HG02970 (cell line): ENCODE measurements at regions not wholly inside any gene's neighbourhood (a gene's known extent, or its start where the extent isn't known, plus 50 kb on each side); places are given as distances from the start of the nearest gene placed in this dataset.

ENCODE experiments used
- ATAC-seq: cut with Tn5 transposase; IDR thresholded peaks from one replicate; pipeline ENCODE4 v1.9.1; 2021; ENCODE audit warnings: mild to moderate bottlenecking, moderate library complexity, moderate number of reproducible peaks; ENCODE audit not compliant: unreplicated experiment, low FRiP score

DNA sequence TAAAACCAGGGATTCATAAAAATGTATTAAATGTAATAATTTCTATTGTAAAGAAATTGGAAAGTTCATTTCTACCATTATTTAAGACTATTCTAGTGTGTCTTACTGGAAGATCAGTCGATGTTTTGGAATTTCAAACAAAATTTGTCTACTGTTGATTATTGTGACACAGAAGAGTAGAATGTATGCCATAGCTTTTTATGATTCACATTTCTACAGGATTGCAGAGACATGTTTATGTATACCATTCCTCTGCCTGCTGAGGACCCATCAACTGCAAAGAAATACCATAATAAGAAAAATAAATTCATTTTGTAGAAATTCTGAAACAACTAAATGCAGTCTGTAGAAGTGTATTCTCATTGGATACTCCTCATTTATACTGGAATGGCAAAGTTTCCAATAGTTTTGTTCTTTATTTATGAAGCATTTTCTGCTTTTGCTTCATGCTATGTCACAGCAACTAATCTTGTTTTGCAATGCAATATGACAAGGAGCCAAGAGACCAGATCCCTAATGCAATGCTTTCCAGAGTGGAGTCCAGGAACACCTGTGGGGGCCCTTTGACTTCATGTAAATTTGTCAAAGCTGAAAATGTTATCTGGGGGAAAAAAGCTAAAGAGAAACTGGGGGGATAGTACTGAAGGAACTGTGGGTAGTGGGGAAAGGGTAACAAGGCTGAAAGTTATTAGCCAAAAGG lies 172.9 kb upstream of the LRIG3 start:
- no peak for ATAC-seq

GRCh38 chr12:59088673-59089072 lies 168.4 kb upstream of the LRIG3 start:
- no peak for ATAC-seq

DNA sequence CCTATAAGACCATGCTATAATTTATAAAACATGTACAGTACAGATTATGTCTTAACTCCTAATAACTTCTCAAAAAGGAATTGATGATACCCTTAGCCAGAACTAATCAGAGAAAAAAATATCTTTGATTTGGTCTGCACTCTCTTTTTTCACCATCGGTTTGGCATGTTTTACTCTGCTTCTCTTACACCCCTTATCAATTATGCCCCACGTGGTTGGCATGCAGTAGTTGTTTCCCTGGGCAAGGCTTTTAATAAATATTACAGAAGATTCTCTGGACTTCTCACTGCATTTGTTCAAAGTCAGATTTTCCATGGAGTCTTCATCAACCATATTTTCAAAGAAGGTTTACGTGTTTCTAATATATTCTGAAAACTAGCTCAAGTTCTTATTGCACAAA lies 167.4 kb upstream of the LRIG3 start:
- ATAC-seq, result no peak

DNA sequence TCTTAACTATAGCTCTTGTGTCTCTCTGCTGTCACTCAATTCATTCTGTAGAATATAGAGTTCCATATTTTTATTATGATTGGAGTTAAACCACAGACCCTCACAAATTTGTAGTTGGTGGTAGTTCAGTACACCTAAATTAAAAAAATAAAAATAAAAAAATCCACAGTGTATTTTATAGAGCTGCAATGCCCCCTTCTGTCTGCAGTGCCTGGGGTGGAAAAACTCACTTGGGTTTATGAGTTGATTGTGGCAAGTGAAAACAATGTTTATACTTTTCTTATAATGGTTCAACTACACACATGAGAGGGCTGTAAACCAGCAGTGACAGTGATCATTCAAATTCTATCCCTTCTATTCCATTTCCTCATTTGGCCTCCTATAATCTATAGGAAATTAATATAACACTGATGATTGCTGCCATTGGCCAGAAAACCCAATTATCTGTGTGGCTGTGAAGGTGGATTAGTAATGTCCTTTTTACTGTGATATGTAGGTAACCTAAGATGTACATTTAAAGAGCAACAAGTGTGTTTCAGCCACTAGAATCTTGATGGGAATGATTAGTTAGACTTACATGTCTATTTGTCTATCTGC lies 166.9 kb upstream of the LRIG3 start:
- no peak for ATAC-seq

GRCh38 chr12:59086126-59086525 lies 165.8 kb upstream of the LRIG3 start:
- no peak for ATAC-seq

DNA sequence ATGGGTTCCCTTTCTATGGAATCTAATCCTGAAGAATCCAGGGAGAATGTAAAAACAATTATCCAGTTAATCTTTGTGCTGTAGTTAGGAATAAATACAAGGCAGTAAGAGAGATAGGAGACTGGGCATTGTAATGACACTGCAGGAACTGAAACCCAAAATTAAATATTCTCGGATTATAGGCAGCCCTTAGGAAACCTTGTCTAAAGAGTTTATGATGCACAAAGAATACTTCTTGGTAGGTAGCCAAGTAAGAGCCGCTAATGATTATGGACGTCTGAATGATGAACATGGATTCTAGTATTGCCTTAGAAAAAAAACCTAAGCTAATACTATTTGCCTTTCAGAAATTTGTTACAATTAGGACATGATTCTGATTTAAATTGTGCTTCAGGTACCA lies 165.4 kb upstream of the LRIG3 start:
- no peak for ATAC-seq

DNA sequence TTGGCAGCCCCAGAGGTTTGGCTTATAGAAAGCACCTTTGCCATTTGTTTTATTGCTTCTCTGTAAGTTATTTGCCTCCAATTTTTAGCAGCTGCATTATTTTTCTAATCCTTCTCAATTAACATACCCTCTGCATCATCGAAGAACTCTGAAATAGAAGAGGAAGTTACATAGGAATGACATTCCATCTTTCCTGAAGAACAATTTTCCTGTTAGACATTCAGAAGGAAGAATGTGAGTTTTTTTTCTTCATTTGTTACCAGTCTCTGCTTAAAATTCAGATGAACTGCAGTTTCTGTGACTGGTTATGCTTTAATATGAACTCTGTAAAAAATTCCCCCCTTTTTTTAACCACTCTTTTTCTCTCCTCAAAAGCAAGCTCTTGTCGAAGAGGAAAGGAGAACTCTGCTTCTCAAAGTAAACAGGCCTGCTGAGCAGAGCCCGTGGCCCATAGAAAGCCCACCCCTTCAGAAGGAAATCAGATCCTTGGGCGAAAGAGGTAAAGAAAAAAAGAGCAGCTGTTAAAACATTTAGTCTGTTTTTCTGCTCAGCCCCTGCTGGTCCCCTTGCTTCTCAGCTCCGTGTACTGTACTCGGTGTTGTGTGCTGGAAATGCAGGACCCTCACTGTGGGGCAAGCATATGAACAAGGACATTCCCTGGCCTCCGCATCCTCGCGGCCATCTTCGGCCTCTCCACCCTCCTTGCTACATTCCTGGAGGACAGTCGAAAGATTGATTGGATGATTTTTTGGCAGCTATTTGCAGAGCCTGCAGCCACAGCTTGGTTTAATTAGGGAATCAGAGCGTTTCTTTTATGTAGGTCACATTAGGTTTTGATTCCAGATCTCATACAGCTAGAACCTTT lies 164.4 kb upstream of the LRIG3 start:
- no peak for ATAC-seq

- ATAC-seq, result no peak
Observed at GRCh38 chr12:59082952-59083351, 162.6 kb upstream of the LRIG3 start.

DNA sequence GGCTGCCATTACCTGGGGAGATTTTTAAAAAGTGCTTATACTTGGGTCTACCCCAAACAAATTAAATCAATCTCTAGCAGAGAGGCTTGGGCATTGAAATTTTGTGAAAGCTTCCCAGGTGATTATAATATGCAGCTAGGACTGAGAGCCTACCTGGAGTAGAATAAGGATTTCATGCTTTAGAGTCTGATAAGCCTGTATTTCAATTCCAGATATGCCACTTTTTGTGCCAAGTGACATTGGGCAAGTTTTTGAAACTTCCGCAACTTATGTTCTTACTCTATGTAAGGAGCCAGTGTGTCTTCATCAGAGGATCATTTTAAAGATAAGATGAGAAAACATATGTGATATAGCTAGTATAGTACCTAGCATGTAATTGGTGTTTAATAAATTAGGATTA lies 159.8 kb upstream of the LRIG3 start:
- no peak for ATAC-seq

DNA sequence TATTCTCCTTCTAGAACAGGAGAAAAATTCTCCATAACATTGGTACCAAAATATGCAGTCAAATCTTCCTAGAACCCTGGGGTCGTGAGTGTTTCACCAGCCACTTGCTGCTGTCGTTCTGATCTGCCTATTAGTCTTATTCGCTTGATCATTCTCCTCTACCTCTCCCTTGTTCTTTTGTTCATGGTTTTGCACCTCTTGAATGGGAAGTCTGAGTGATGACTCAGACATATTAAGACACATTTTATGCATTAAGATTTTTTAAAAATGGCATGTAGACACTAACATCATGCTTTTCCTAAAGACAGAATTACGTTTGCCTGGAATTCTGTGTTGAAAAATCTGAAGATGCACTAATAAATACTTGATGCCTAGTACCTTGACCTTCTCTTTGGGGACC lies 159.2 kb upstream of the LRIG3 start:
- ATAC-seq, result no peak

DNA sequence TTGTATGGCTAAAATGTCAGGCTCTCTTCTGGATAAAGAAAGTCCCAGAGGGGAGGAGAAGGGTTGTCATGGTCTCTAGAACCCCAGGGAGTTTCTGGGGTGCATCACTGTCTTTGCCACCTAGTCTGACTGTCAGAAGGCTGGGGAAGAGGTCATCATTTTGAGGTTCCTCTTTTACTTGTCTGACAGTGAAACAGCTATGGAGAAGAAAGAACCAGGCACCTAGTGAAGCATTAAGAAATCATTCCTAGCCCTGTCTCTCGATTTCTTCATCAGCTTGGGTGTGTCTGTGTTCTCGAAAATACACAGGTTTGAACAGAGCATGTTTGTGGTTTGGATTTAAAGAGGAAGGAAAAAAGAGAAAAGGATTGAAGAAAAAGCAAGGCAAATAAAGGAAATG lies 158.7 kb upstream of the LRIG3 start:
- no peak for ATAC-seq

GRCh38 chr12:59077575-59078426 lies 157.5 kb upstream of the LRIG3 start:
- no peak for ATAC-seq

DNA sequence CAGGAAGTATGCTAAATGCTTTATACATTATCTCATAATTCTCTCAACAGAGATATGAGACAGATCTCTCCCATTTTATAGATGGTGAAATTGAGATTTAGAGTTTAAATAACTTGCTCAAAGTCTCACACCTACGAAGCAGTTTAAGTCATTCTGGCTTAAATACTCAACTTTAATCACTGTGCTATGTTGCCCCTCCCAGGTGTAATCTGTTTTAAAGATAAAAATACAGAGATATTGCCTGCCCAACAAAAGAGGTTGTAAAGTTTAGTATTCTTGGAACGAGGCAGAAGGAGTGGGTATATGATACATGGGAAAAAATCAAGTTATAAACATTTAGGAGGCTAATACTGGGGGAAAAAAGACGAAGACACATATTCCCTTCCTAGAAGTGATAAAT lies 156.8 kb upstream of the LRIG3 start:
- ATAC-seq, result no peak

GRCh38 chr12:59076622-59077021 lies 156.3 kb upstream of the LRIG3 start:
- ATAC-seq, result no peak

- no peak for ATAC-seq
Observed at GRCh38 chr12:59075968-59076490, 155.7 kb upstream of the LRIG3 start.

- ATAC-seq, result no peak
Observed at GRCh38 chr12:59075141-59075540, 154.8 kb upstream of the LRIG3 start.

DNA sequence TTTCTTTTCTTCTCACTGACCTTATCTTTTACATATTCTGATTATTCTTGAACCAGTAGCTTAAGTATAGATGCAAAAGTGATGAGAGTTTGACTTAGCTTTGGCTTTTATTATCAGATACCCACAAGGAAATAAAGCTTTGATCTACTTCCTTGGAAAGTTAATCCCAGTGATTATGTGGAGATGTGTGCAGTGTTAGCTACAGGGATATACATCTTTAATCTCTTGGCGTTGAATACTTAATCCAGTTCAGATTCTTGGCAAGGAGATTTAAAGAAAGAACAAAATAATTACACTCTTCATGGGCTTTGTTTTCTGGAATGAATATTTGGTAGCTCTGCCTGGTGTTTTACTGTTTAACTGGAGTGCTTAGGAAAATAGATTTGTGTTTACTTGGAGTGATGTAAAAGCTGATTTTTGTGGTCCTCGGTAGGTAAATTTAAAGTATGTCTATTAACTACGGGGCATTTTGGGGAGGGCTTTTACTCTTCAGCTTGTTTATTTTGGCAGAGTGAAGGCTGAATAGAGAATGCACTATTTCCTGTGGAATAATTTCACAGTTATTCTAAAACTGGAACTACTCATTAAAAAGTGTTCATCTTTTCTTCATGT lies 150.1 kb upstream of the LRIG3 start:
- no peak for ATAC-seq

DNA sequence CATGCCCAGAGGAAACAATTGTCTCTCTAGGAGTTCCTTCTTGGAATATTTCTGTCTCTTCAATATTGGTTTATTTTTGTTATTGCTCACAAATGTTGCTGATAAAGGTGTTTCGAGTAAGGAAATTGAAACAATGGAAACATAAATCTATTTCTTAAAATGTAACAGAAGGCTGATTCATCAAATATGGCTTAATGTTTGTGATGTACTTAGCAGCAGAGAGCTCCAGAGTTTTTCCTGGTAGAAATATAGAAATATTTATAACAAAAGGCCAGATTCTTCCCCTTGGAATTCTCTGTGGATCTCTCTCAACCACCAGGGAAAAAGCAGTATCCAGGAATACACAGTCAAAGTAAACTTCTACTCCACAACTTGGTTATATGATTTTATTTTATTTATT lies 149.2 kb upstream of the LRIG3 start:
- no peak for ATAC-seq

GRCh38 chr12:59068436-59068835 lies 148.1 kb upstream of the LRIG3 start:
- no peak for ATAC-seq

- no peak for ATAC-seq
Observed at GRCh38 chr12:59067083-59067482, 146.8 kb upstream of the LRIG3 start.
